ENCODE measurements at regions not wholly inside any gene's neighbourhood (a gene's known extent, or its start where the extent isn't known, plus 50 kb on each side); places are given as distances from the start of the nearest gene placed in this dataset.

GRCh38 chr11:70654016-70654415 is 255.7 kb downstream of the CTTN start:
- ChIA-PET POLR2A (no interaction called here), CTCF (no interaction called here)
- H3K4me3 Mint-ChIP-seq, result no peak overlapping the region
- no peak overlapping the region for H3K27ac Mint-ChIP-seq
- DNase-seq, result no peak
- H3K9me3 Mint-ChIP-seq, result no peaks in the 10 kb centered on the region
- peaks cover 5% of the 10 kb centered on the region for H3K27me3 Mint-ChIP-seq
- no peaks in the 10 kb centered on the region for H3K4me1 Mint-ChIP-seq
- no peaks in the 10 kb centered on the region for H3K36me3 Mint-ChIP-seq (ENCODE audit: low read depth)

DNA sequence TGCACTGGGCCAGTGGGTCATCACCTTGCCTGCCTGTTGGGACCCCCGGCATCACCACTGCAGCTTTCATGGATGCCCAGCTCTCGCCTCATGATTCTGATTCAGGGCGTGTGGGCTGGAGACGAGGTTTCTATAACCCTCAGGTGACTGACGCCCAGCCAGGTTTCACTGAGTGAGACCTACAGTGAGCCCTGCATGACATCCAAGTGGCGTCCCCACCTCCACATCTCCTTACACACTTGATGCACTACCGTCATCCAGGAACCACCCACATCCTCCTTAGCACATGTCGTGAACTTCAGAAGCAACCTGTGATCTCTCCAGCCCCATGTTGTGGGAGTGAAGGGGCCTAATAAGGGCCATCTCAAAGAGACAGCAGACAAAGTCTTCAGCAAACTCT is 257.5 kb downstream of the CTTN start:
- DNase-seq, result no peak
- no peaks in the 10 kb centered on the region for H3K36me3 Mint-ChIP-seq (ENCODE audit: low read depth)
- no peak overlapping the region for H3K4me3 Mint-ChIP-seq
- H3K27me3 Mint-ChIP-seq, result peaks cover 12% of the 10 kb centered on the region
- H3K27ac Mint-ChIP-seq, result no peak overlapping the region
- no peaks in the 10 kb centered on the region for H3K9me3 Mint-ChIP-seq
- POLR2A ChIA-PET, result no interaction called here
- CTCF ChIA-PET, result no interaction called here
- H3K4me1 Mint-ChIP-seq, result no peaks in the 10 kb centered on the region

DNA sequence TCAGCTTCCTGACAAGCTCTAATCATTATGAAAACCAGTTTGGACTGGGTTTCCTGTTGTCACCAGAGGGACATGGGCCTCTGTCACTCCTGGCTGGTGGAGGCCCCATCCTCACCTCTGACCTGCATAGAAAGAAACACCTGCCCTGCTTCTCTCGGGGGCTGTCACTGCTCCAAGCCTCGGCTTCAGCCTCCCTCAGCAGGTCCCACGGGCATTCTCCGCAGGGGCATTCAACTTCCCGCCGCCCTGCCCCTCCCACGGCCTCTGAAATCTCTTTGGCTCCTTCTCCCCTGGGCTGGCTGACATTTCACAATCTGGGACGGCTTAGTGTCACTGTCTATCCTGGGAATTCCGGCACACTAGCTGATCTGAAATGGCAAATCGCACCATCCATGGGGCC is 257.9 kb downstream of the CTTN start:
- Mint-ChIP-seq H3K9me3 (no peaks in the 10 kb centered on the region), H3K4me1 (no peaks in the 10 kb centered on the region), H3K27ac (no peak overlapping the region), H3K4me3 (no peak overlapping the region), H3K27me3 (peaks cover 17% of the 10 kb centered on the region), H3K36me3 (ENCODE audit: low read depth) (no peaks in the 10 kb centered on the region)
- POLR2A ChIA-PET, result no interaction called here
- CTCF ChIA-PET, result no interaction called here
- DNase-seq, result no peak

- CTCF ChIA-PET, result no interaction called here
- Mint-ChIP-seq H3K27ac (no peak overlapping the region), H3K27me3 (peaks cover 29% of the 10 kb centered on the region), H3K9me3 (no peaks in the 10 kb centered on the region), H3K36me3 (ENCODE audit: low read depth) (no peaks in the 10 kb centered on the region), H3K4me1 (no peaks in the 10 kb centered on the region), H3K4me3 (no peak overlapping the region)
- no peak for DNase-seq
- POLR2A ChIA-PET, result no interaction called here
Observed at GRCh38 chr11:70660059-70660888, 261.9 kb downstream of the CTTN start.

- Mint-ChIP-seq H3K4me3 (no peak overlapping the region), H3K27ac (no peak overlapping the region), H3K4me1 (no peaks in the 10 kb centered on the region), H3K36me3 (ENCODE audit: low read depth) (no peaks in the 10 kb centered on the region), H3K9me3 (no peaks in the 10 kb centered on the region), H3K27me3 (peaks cover 29% of the 10 kb centered on the region)
- CTCF ChIA-PET, result no interaction called here
- POLR2A ChIA-PET, result no interaction called here
- DNase-seq, result no peak
Observed at GRCh38 chr11:70660889-70661197, 262.5 kb downstream of the CTTN start.

GRCh38 chr11:70661761-70662501 is 263.6 kb downstream of the CTTN start:
- peaks cover 24% of the 10 kb centered on the region for H3K27me3 Mint-ChIP-seq

DNA sequence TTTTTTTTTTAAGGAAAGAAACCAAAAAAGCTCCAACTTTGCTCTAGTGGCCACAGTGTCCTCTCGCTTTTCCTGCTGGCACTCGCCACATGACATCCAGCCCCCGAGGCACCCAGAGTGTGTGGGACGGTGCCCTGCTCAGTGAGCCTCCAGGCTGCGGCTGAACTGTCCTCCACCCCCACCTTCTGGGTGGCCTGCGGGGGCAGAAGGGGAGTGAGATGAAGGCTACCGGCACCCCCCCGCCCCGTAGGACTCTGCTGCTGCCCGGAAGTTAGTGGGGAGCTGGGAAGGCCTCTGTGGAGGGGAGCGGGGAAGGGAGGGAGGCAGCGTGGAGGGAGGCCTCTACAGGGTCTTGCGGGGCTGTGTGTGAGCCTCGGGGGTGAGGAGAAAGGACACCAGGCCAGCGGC is 264.4 kb downstream of the CTTN start:
- DNase-seq, result no peak
- POLR2A ChIA-PET, result no interaction called here
- peaks cover 24% of the 10 kb centered on the region for H3K27me3 Mint-ChIP-seq
- H3K9me3 Mint-ChIP-seq, result no peaks in the 10 kb centered on the region
- CTCF ChIA-PET, result no interaction called here
- H3K4me1 Mint-ChIP-seq, result no peaks in the 10 kb centered on the region
- no peak overlapping the region for H3K27ac Mint-ChIP-seq
- H3K4me3 Mint-ChIP-seq, result no peak overlapping the region
- no peaks in the 10 kb centered on the region for H3K36me3 Mint-ChIP-seq (ENCODE audit: low read depth)

More at GRCh38 chr11:70661761-70662501, 263.6 kb downstream of the CTTN start:
- no peak overlapping the region for H3K4me3 Mint-ChIP-seq
- POLR2A ChIA-PET, result no interaction called here
- no peaks in the 10 kb centered on the region for H3K9me3 Mint-ChIP-seq
- no peak overlapping the region for H3K27ac Mint-ChIP-seq
- H3K4me1 Mint-ChIP-seq, result no peaks in the 10 kb centered on the region
- no peak for DNase-seq
- CTCF ChIA-PET, result no interaction called here
- no peaks in the 10 kb centered on the region for H3K36me3 Mint-ChIP-seq (ENCODE audit: low read depth)

DNA sequence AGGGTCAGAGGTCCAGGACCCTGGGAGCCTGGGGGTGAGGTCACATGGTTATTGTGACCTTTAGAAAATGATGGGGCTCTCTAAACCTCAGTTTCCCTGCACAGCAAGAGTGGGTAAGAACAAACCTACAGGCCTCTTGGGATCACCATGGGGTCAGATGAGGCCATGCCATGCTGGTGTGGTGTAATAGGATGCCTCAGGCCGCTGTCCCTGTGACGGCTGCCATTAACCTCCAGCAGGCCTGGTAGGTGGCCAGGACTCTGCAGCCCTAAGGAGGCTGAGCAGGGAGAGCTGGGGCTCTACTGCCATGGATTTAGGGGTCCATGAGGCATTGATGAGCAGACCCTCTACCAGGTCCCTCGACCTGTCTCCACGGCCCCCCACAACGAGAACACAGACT is 265.5 kb downstream of the CTTN start:
- ChIA-PET CTCF (interaction anchor here (0.8 kb wide), 1 partner anchor 547 kb away, joined by 3 read pairs; no protein-coding TSS in a partner anchor), POLR2A (no interaction called here)
- H3K27ac Mint-ChIP-seq, result no peak overlapping the region
- no peaks in the 10 kb centered on the region for H3K9me3 Mint-ChIP-seq
- H3K4me3 Mint-ChIP-seq, result no peak overlapping the region
- peaks cover 24% of the 10 kb centered on the region for H3K27me3 Mint-ChIP-seq
- DNase-seq, result no peak
- no peaks in the 10 kb centered on the region for H3K36me3 Mint-ChIP-seq (ENCODE audit: low read depth)
- no peaks in the 10 kb centered on the region for H3K4me1 Mint-ChIP-seq

DNA sequence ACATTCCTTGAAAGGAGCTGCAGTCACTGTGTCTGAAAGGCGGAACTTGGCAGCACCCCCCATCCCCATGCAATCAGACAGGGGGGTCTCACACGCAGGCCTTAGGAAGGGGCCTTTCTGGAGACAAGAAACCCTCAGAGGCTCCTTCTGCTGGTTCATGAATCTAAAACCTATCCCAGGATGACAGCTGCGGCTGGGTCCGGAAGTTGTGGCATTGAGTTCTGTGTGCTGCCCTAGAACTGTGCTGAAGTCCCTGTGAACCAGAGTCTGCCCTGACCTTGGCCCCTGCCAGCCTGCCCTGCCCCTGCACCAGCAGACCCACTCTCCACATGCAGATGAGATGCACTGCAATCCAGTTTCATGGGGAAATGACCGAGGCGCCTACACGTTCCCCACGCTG is 268.0 kb downstream of the CTTN start:
- Mint-ChIP-seq H3K9me3 (no peaks in the 10 kb centered on the region), H3K4me3 (no peak overlapping the region), H3K27me3 (peaks cover 14% of the 10 kb centered on the region), H3K27ac (no peak overlapping the region), H3K4me1 (no peaks in the 10 kb centered on the region), H3K36me3 (ENCODE audit: low read depth) (no peaks in the 10 kb centered on the region)
- POLR2A ChIA-PET, result no interaction called here
- DNase-seq, result no peak
- CTCF ChIA-PET, result no interaction called here

- H3K27me3 Mint-ChIP-seq, result peaks cover 6% of the 10 kb centered on the region
- no peak overlapping the region for H3K4me3 Mint-ChIP-seq
- H3K27ac Mint-ChIP-seq, result no peak overlapping the region
- DNase-seq, result no peak
- ChIA-PET CTCF (no interaction called here), POLR2A (no interaction called here)
- no peaks in the 10 kb centered on the region for H3K4me1 Mint-ChIP-seq
- H3K36me3 Mint-ChIP-seq (ENCODE audit: low read depth), result no peaks in the 10 kb centered on the region
- no peaks in the 10 kb centered on the region for H3K9me3 Mint-ChIP-seq
Observed at GRCh38 chr11:70667767-70668166, 269.4 kb downstream of the CTTN start.

DNA sequence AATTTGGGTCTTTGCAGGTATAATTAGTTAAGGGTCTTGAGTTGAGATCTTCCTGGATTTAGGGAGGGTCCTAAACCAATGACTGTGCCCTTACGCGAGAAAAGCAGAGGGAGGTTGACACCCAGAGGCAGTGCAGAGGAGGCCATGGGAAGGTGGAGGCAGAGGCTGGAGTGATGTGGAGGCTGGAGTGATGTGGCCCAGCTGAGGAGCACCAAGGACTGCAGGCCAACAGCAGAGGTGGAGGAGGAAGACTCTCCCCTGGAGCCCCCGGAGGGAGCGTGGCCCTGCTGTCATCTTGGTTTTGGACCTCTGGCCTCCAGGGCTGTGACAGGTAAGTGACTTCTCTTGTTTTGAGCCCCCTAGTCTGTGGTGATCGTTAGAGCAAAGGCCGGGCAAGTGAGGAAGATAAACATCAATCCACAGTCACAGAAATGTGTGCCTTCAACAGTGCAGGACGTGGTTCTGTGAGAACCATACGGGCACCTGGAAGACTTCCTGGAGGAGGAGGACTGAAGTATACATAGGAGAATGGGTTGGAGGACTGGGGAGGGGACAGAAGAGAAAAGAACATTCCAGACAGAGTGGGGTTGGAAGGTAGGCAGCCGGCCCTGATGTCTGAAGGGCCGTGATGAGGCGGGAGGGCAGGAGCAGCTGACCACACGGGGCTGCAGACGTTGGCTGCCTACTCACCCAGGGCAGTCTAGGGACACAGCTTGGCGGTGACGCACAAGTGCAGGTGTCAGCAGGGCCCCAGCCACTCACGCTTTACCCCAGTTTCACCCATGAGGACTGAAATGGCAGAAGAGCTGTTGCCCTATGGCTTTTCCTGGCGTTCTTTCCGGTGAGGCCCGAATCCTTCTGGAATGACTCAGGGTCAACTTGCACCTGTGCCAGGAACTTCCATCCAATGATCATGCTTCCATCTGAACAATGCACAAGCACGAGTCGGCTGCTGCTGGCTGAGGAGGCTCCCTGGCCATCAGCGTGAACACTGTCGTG is 270.2 kb downstream of the CTTN start:
- no peaks in the 10 kb centered on the region for H3K4me1 Mint-ChIP-seq
- no peak for DNase-seq
- POLR2A ChIA-PET, result no interaction called here
- H3K27ac Mint-ChIP-seq, result no peak overlapping the region
- no peaks in the 10 kb centered on the region for H3K9me3 Mint-ChIP-seq
- CTCF ChIA-PET, result no interaction called here
- H3K27me3 Mint-ChIP-seq, result peaks cover 4% of the 10 kb centered on the region
- no peak overlapping the region for H3K4me3 Mint-ChIP-seq
- H3K36me3 Mint-ChIP-seq (ENCODE audit: low read depth), result no peaks in the 10 kb centered on the region

- Mint-ChIP-seq H3K4me1 (no peaks in the 10 kb centered on the region), H3K9me3 (no peaks in the 10 kb centered on the region), H3K36me3 (ENCODE audit: low read depth) (no peaks in the 10 kb centered on the region), H3K27me3 (peaks cover 4% of the 10 kb centered on the region), H3K27ac (no peak overlapping the region), H3K4me3 (no peak overlapping the region)
- DNase-seq, result no peak
- ChIA-PET POLR2A (no interaction called here), CTCF (no interaction called here)
Observed at GRCh38 chr11:70669281-70669680, 271.0 kb downstream of the CTTN start.
